ENCODE measurements at regions not wholly inside any gene's neighbourhood (a gene's known extent, or its start where the extent isn't known, plus 50 kb on each side); places are given as distances from the start of the nearest gene placed in this dataset.

- TF ChIP-seq, protein P1, sequence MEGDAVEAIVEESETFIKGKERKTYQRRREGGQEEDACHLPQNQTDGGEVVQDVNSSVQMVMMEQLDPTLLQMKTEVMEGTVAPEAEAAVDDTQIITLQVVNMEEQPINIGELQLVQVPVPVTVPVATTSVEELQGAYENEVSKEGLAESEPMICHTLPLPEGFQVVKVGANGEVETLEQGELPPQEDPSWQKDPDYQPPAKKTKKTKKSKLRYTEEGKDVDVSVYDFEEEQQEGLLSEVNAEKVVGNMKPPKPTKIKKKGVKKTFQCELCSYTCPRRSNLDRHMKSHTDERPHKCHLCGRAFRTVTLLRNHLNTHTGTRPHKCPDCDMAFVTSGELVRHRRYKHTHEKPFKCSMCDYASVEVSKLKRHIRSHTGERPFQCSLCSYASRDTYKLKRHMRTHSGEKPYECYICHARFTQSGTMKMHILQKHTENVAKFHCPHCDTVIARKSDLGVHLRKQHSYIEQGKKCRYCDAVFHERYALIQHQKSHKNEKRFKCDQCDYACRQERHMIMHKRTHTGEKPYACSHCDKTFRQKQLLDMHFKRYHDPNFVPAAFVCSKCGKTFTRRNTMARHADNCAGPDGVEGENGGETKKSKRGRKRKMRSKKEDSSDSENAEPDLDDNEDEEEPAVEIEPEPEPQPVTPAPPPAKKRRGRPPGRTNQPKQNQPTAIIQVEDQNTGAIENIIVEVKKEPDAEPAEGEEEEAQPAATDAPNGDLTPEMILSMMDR (IDR thresholded peaks at IDR 0.05; ENCODE audit: low read length): no peak
- no peak for TF ChIP-seq EZH2 (IDR thresholded peaks at IDR 0.05; ENCODE audit: borderline replicate concordance, low read length)
Observed at GRCh38 chr14:81632157-81632556, 98.5 kb upstream of the SEL1L start.
